K562 (cell line): ENCODE measurements at regions not wholly inside any gene's neighbourhood (a gene's known extent, or its start where the extent isn't known, plus 50 kb on each side); places are given as distances from the start of the nearest gene placed in this dataset.

Experiments used
- ATAC-seq: fragments of 200-7000 bp; cut with Tn5 transposase; 3 replicates; pipeline ENCODE4 v1.9.1; 2020; ENCODE audit warnings: moderate library complexity
- BruUV-seq: library from RNA; stranded (reverse); fragments of 400-500 nt; replicated peaks from 2 replicates; lab custom pipeline; 2021; lab: Mats Ljungman, UMichigan
- CTCF ChIA-PET: fragments of 300-600 bp; formaldehyde crosslinking; extraction: SDS; loops from one replicate; lab custom pipeline; 2021; ENCODE audit warnings: low intra/inter-chr PET ratio; lab: Yijun Ruan, JAX
- POLR2A ChIA-PET: fragments of 300-600, 350-650 bp; sonication (Branson Sonifier 250); formaldehyde crosslinking; extraction: SDS; loops from one replicate; lab custom pipeline; 2021; ENCODE audit warnings: antibody characterized with exemption, inconsistent platforms; lab: Yijun Ruan, JAX
- DNase-seq, 4 experiments: peaks; one replicate each; pipeline versions ENCODE4 v3.0.0 to v3.0.0-alpha.2; 2011 to 2018; ENCODE audit warnings: low spot score in 3 of 4, mixed read lengths in 3 of 4; ENCODE audit errors: extremely low read depth in 1 of 4
- FAIRE-seq: peaks from 2 replicates; lab custom pipeline; 2011; peaks lifted over from hg19 to GRCh38; lab: Jason Lieb, UNC
- H2AFZ ChIP-seq: 2 replicates; pipeline ENCODE4 v1.6.0; 2011; ENCODE audit warnings: low read depth, low read length, control low read depth, inconsistent platforms
- H3K27ac ChIP-seq: fragments of 200-600 bp; 3 replicates; pipeline ENCODE4 v1.8.0; 2011; ENCODE audit warnings: low read depth, mild to moderate bottlenecking, control low read depth, inconsistent platforms, low read length, moderate library complexity, mixed read lengths; ENCODE audit errors: extremely low read depth
- H3K27me3 ChIP-seq, 2 experiments: fragments of 300-600 bp in 1 of 2; 2 replicates in 1 of 2; 3 replicates in 1 of 2; pipeline versions ENCODE4 v1.6.0 to v1.8.0; 2011; ENCODE audit warnings: inconsistent platforms in 2 of 2, low read length in 2 of 2, mild to moderate bottlenecking in 1 of 2, mixed read lengths in 1 of 2, moderate library complexity in 1 of 2; ENCODE audit not compliant: control insufficient read depth in 2 of 2, insufficient read depth in 2 of 2
- H3K36me3 ChIP-seq: fragments of 300-600 bp; 3 replicates; pipeline ENCODE4 v1.8.0; 2011; ENCODE audit warnings: mild to moderate bottlenecking, low read length, inconsistent platforms; ENCODE audit not compliant: control insufficient read depth, insufficient read depth
- H3K4me1 ChIP-seq, 2 experiments: fragments of 200-600 bp in 1 of 2; replicated peaks in 1 of 2; 2 replicates in 1 of 2; 3 replicates in 1 of 2; pipeline versions ENCODE4 v1.5.1 to v1.8.0; 2011; ENCODE audit warnings: inconsistent platforms in 2 of 2, low read length in 2 of 2, mild to moderate bottlenecking in 1 of 2, mixed read lengths in 1 of 2, moderate library complexity in 1 of 2; ENCODE audit not compliant: control insufficient read depth in 2 of 2, insufficient read depth in 2 of 2
- H3K4me2 ChIP-seq: 2 replicates; pipeline ENCODE4 v1.6.1; 2011; ENCODE audit warnings: low read length, control low read depth, inconsistent platforms, mixed read lengths; ENCODE audit not compliant: insufficient read depth
- H3K4me3 ChIP-seq: fragments of 200-600 bp; sonication (generic), shearing (Covaris generic); 2 replicates; pipeline ENCODE4 v1.5.1; 2016; ENCODE audit warnings: control low read depth, inconsistent platforms
- H3K79me2 ChIP-seq: fragments of 200-600 bp; 3 replicates; pipeline ENCODE4 v1.8.0; 2011; ENCODE audit warnings: low read length, inconsistent platforms; ENCODE audit not compliant: control insufficient read depth, insufficient read depth
- H3K9ac ChIP-seq, 2 experiments: 2 replicates each; pipeline versions ENCODE4 v1.6.0 to v1.6.1; 2011; ENCODE audit warnings: low read depth in 2 of 2, low read length in 2 of 2, control low read depth in 1 of 2, inconsistent platforms in 1 of 2, mild to moderate bottlenecking in 1 of 2, mixed read lengths in 1 of 2; ENCODE audit not compliant: insufficient read depth in 1 of 2
- H3K9me1 ChIP-seq: one replicate; pipeline ENCODE4 v1.6.0; 2011; ENCODE audit warnings: inconsistent platforms, mild to moderate bottlenecking, low read length, moderate library complexity; ENCODE audit not compliant: control insufficient read depth, insufficient read depth
- H3K9me3 ChIP-seq: replicated peaks from 2 replicates; pipeline ENCODE4 v1.5.1; 2011; ENCODE audit warnings: low read depth, low read length, inconsistent platforms; ENCODE audit not compliant: control insufficient read depth, insufficient read depth
- H4K20me1 ChIP-seq: replicated peaks from 2 replicates; pipeline ENCODE4 v1.6.1; 2011; ENCODE audit warnings: low read length, inconsistent platforms, mixed read lengths; ENCODE audit not compliant: control insufficient read depth, insufficient read depth
- MNT ChIP-seq, 2 experiments: fragments of 450-650 bp; conservative IDR thresholded peaks; 2 replicates each; pipeline ENCODE4 v1.6.1; 2017; ENCODE audit warnings: mild to moderate bottlenecking in 2 of 2, moderate library complexity in 2 of 2
- ZNF140 ChIP-seq: fragments of 250-450 bp; sonication (Bioruptor Pico); IDR thresholded peaks from 2 replicates; pipeline ENCODE4 v1.8.0; 2021; ENCODE audit warnings: moderate library complexity, mild to moderate bottlenecking, inconsistent platforms
- in situ Hi-C: fragments of 300-500 bp; cut with MboI; formaldehyde crosslinking; loops from 4 replicates; pipeline ENCODE4 v1.15.0; 2018; ENCODE audit warnings: inconsistent platforms, mixed read lengths
- intact Hi-C: fragments of 100-400 bp; cut with micrococcal nuclease; formaldehyde crosslinking; loops from 2 replicates; pipeline ENCODE4 v1.14.2; 2022
- TF ChIP-seq, protein P1 (sequence below), 2 experiments: fragments of 450-650 bp; formaldehyde crosslinking in 1 of 2; IDR thresholded peaks; 2 replicates each; pipeline versions ENCODE4 v1.4.0 to v1.6.1; 2014 to 2020; ENCODE audit warnings: mild to moderate bottlenecking in 2 of 2, borderline replicate concordance in 1 of 2, low read depth in 1 of 2
- TF ChIP-seq, protein P2 (sequence below): fragments of 250-450 bp; sonication (Bioruptor Pico); IDR thresholded peaks from 2 replicates; pipeline ENCODE4 v1.5.1; 2021; ENCODE audit warnings: mild to moderate bottlenecking
- TF ChIP-seq, protein P3 (sequence below), 2 experiments: IDR thresholded peaks in 1 of 2; conservative IDR thresholded peaks in 1 of 2; 2 replicates each; pipeline ENCODE4 v1.6.1; 2016; ENCODE audit warnings: low read depth in 2 of 2, mild to moderate bottlenecking in 1 of 2, missing compliant biosample characterization in 1 of 2, missing genetic modification characterization in 1 of 2, moderate library complexity in 1 of 2

DNA sequence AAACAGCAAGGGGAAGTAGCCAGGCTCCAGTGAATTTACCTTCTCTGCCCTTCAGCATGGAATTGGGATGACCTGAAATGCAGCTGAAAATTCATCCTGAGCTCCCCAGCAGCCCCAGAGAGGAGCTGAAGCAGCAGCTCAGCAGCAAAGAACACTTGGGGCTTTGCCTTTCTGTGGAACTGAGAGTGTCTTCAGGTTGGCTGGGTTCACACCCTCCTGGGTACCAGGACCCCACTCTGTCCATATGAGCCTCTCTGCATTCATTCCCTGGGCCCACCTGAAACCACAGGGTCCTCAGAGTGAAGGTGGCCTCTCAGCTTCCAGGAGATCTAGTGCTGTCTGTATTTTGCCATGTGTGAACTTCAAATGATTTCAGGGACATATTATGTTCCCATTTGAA, 429.2 kb downstream of the MN1 start:
- H4K20me1 ChIP-seq: no peaks in the 10 kb centered on the region
- ATAC-seq (no peak), DNase-seq (no peak), FAIRE-seq (no peak)
- ChIA-PET POLR2A (interaction anchor here (0.6 to 0.7 kb wide), 2 partner anchors 20 to 577 kb away, joined by 3 to 4 read pairs; no protein-coding TSS in a partner anchor), CTCF (no interaction called here)
- no peaks in the 10 kb centered on the region for H3K36me3 ChIP-seq
- no peaks in the 10 kb centered on the region for H3K4me1 ChIP-seq
- H3K79me2 ChIP-seq: no peaks in the 10 kb centered on the region
- intact Hi-C loops (no loop called here), in situ Hi-C loops (no loop called here)
- H3K9ac ChIP-seq: no peak overlapping the region
- no peaks in the 10 kb centered on the region for H3K9me1 ChIP-seq
- H2AFZ ChIP-seq: no peak overlapping the region
- H3K4me2 ChIP-seq: no peak overlapping the region
- no peaks in the 10 kb centered on the region; a peak in 1 of 5 replicates for H3K27me3 ChIP-seq
- H3K27ac ChIP-seq: no peak overlapping the region
- H3K4me3 ChIP-seq: no peak overlapping the region
- no TSS peak for BruUV-seq
- no peaks in the 10 kb centered on the region for H3K9me3 ChIP-seq
- TF ChIP-seq, protein P1, sequence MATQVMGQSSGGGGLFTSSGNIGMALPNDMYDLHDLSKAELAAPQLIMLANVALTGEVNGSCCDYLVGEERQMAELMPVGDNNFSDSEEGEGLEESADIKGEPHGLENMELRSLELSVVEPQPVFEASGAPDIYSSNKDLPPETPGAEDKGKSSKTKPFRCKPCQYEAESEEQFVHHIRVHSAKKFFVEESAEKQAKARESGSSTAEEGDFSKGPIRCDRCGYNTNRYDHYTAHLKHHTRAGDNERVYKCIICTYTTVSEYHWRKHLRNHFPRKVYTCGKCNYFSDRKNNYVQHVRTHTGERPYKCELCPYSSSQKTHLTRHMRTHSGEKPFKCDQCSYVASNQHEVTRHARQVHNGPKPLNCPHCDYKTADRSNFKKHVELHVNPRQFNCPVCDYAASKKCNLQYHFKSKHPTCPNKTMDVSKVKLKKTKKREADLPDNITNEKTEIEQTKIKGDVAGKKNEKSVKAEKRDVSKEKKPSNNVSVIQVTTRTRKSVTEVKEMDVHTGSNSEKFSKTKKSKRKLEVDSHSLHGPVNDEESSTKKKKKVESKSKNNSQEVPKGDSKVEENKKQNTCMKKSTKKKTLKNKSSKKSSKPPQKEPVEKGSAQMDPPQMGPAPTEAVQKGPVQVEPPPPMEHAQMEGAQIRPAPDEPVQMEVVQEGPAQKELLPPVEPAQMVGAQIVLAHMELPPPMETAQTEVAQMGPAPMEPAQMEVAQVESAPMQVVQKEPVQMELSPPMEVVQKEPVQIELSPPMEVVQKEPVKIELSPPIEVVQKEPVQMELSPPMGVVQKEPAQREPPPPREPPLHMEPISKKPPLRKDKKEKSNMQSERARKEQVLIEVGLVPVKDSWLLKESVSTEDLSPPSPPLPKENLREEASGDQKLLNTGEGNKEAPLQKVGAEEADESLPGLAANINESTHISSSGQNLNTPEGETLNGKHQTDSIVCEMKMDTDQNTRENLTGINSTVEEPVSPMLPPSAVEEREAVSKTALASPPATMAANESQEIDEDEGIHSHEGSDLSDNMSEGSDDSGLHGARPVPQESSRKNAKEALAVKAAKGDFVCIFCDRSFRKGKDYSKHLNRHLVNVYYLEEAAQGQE (IDR thresholded peaks at IDR 0.05; ENCODE audit: borderline replicate concordance): no peak
- TF ChIP-seq, protein P1 (CRISPR knock-in tag; IDR thresholded peaks at IDR 0.05; ENCODE audit: low read depth): no peak
- TF ChIP-seq, protein P2, sequence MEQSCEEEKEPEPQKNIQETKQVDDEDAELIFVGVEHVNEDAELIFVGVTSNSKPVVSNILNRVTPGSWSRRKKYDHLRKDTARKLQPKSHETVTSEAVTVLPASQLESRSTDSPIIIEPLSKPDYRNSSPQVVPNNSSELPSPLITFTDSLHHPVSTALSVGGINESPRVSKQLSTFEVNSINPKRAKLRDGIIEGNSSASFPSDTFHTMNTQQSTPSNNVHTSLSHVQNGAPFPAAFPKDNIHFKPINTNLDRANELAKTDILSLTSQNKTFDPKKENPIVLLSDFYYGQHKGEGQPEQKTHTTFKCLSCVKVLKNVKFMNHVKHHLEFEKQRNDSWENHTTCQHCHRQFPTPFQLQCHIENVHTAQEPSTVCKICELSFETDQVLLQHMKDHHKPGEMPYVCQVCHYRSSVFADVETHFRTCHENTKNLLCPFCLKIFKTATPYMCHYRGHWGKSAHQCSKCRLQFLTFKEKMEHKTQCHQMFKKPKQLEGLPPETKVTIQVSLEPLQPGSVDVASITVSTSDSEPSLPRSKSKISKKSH: no peak
- TF ChIP-seq MNT (conservative IDR thresholded peaks at IDR 0.05) (no peak), ZNF140 (CRISPR knock-in tag) (no peak)
- TF ChIP-seq, protein P3, sequence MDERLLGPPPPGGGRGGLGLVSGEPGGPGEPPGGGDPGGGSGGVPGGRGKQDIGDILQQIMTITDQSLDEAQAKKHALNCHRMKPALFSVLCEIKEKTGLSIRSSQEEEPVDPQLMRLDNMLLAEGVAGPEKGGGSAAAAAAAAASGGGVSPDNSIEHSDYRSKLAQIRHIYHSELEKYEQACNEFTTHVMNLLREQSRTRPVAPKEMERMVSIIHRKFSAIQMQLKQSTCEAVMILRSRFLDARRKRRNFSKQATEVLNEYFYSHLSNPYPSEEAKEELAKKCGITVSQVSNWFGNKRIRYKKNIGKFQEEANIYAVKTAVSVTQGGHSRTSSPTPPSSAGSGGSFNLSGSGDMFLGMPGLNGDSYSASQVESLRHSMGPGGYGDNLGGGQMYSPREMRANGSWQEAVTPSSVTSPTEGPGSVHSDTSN (CRISPR knock-in tag; IDR thresholded peaks at IDR 0.05; ENCODE audit: low read depth): no peak
- TF ChIP-seq, protein P3 (tag; conservative IDR thresholded peaks at IDR 0.05; ENCODE audit: low read depth): no peak
